KMS-11 (cell line): ENCODE measurements at regions not wholly inside any gene's neighbourhood (a gene's known extent, or its start where the extent isn't known, plus 50 kb on each side); places are given as distances from the start of the nearest gene placed in this dataset.
A peak's percentile ranks its signal among the peaks of the same experiment; 100 is the strongest.

Experiments used
- H2AFZ ChIP-seq: fragments of 200-600 bp; sonication (generic); 2 replicates; pipeline ENCODE4 v1.6.1; 2016; ENCODE audit warnings: antibody characterized with exemption, mixed run types, low read depth
- H3K27ac ChIP-seq: fragments of 200-600 bp; sonication (generic); 2 replicates; pipeline ENCODE4 v1.6.1; 2016; ENCODE audit warnings: mild to moderate bottlenecking, mixed run types
- H3K27me3 ChIP-seq: fragments of 200-600 bp; sonication (generic); 2 replicates; pipeline ENCODE4 v1.6.1; 2017; ENCODE audit warnings: mild to moderate bottlenecking, low read depth, mixed run types, moderate library complexity; ENCODE audit not compliant: insufficient read depth
- H3K36me3 ChIP-seq: fragments of 200-600 bp; sonication (generic); 2 replicates; pipeline ENCODE4 v1.6.1; 2017; ENCODE audit warnings: mild to moderate bottlenecking, mixed run types; ENCODE audit not compliant: insufficient read depth
- H3K4me1 ChIP-seq: fragments of 200-600 bp; sonication (generic); 2 replicates; pipeline ENCODE4 v1.6.1; 2016; ENCODE audit warnings: mild to moderate bottlenecking, low read depth, mixed run types; ENCODE audit not compliant: poor library complexity, severe bottlenecking
- H3K4me2 ChIP-seq: fragments of 200-600 bp; sonication (generic); 2 replicates; pipeline ENCODE4 v1.7.0; 2016; ENCODE audit warnings: mild to moderate bottlenecking, mixed run types
- H3K4me3 ChIP-seq: fragments of 200-600 bp; sonication (generic); IDR thresholded peaks from 2 replicates; pipeline ENCODE4 v1.6.1; 2017; ENCODE audit warnings: low read depth, low read length, mixed read lengths; ENCODE audit not compliant: insufficient read depth
- H3K79me2 ChIP-seq: fragments of 200-600 bp; sonication (generic); 2 replicates; pipeline ENCODE4 v1.6.1; 2016; ENCODE audit warnings: low read depth, mixed run types; ENCODE audit not compliant: insufficient read depth
- H3K9ac ChIP-seq: fragments of 200-600 bp; sonication (generic); 2 replicates; pipeline ENCODE4 v1.6.1; 2016; ENCODE audit warnings: mild to moderate bottlenecking, mixed run types
- H4K20me1 ChIP-seq: fragments of 200-600 bp; sonication (generic); 2 replicates; pipeline ENCODE4 v1.6.1; 2016; ENCODE audit warnings: mild to moderate bottlenecking, mixed run types; ENCODE audit not compliant: insufficient read depth
- TF ChIP-seq, protein P1 (sequence below): fragments of 200-600 bp; sonication (generic); conservative IDR thresholded peaks from 2 replicates; pipeline ENCODE4 v1.6.1; 2017; ENCODE audit warnings: low read depth, mild to moderate bottlenecking, antibody characterized with exemption, low read length, moderate library complexity, mixed read lengths

DNA sequence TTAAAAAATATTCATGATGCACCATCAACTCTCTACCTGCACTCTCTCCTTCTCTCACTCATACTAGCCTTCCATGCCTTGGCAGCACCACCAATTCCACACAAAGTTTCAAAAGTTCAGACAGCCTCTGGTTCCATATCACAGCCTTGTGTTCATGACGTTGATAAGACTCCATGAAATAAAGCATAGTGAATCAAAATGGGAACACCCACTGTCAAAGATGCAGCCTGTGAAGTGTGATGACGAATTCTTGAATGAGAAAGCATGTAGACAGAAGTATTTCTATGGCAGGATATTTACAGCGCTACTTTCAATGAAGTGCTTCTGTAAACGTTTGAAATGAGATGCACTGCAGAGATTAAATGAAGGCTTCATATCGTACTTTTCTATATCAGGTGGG, 77.3 kb upstream of the FERMT1 start:
- no peak overlapping the region for H3K4me3 ChIP-seq
- no peaks in the 10 kb centered on the region for H3K36me3 ChIP-seq
- H3K27me3 ChIP-seq: no peaks in the 10 kb centered on the region
- no peak overlapping the region for H3K27ac ChIP-seq
- no peak overlapping the region for H3K9ac ChIP-seq
- no peaks in the 10 kb centered on the region for H3K79me2 ChIP-seq
- no peak overlapping the region for H2AFZ ChIP-seq
- no peaks in the 10 kb centered on the region for H4K20me1 ChIP-seq
- H3K4me1 ChIP-seq: no peaks in the 10 kb centered on the region
- TF ChIP-seq, protein P1, sequence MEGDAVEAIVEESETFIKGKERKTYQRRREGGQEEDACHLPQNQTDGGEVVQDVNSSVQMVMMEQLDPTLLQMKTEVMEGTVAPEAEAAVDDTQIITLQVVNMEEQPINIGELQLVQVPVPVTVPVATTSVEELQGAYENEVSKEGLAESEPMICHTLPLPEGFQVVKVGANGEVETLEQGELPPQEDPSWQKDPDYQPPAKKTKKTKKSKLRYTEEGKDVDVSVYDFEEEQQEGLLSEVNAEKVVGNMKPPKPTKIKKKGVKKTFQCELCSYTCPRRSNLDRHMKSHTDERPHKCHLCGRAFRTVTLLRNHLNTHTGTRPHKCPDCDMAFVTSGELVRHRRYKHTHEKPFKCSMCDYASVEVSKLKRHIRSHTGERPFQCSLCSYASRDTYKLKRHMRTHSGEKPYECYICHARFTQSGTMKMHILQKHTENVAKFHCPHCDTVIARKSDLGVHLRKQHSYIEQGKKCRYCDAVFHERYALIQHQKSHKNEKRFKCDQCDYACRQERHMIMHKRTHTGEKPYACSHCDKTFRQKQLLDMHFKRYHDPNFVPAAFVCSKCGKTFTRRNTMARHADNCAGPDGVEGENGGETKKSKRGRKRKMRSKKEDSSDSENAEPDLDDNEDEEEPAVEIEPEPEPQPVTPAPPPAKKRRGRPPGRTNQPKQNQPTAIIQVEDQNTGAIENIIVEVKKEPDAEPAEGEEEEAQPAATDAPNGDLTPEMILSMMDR: no peak
- no peak overlapping the region for H3K4me2 ChIP-seq

DNA sequence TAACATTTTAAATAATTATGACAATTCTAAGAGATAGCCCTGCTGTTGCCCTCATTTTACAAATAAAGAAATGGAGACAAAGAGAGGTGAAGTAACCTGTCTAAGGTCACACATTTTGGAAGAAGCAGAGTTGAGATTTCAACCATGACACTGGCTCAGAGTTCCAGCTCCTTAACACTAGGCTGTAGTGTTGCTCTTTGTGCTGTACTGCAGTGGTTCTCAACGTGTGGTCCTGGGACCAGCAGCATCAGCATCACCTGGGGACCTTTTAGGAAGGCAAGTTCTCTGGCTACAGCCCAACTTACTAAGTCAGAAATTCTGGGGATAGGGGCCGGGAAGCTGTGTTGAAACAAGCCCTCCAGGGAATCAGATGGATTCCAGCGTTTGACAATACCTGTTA, 62.4 kb upstream of the FERMT1 start:
- H3K79me2 ChIP-seq: no peaks in the 10 kb centered on the region
- H3K4me3 ChIP-seq: no peak overlapping the region
- no peak overlapping the region for H3K27ac ChIP-seq
- TF ChIP-seq, protein P1: no peak
- H4K20me1 ChIP-seq: no peaks in the 10 kb centered on the region
- H2AFZ ChIP-seq: no peak overlapping the region
- H3K4me2 ChIP-seq: no peak overlapping the region
- no peak overlapping the region for H3K9ac ChIP-seq
- H3K4me1 ChIP-seq: no peaks in the 10 kb centered on the region
- H3K36me3 ChIP-seq: no peaks in the 10 kb centered on the region
- H3K27me3 ChIP-seq: no peaks in the 10 kb centered on the region

DNA sequence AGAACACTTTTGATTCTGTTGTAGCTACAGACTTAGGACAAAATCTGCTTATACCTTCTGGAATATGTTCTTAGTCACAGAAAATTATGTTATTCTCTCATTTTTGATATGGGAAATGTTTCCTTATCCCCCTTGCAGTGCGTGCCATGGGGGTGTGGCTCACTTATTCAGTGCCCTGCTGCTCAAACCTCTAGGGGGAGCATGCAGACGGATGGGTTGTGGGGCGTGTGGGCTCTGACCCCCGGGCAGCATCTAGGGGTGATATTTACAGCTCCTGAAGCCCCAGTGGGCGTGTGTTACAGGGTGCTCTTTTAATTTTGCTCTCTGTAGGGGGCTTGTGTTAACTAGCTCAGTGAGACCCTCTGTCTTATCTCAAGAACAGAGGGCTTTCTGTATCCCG, 61.3 kb upstream of the FERMT1 start:
- Histone ChIP-seq H3K27me3 (no peaks in the 10 kb centered on the region), H3K4me2 (no peak overlapping the region), H3K36me3 (no peaks in the 10 kb centered on the region), H3K4me1 (no peaks in the 10 kb centered on the region), H4K20me1 (no peaks in the 10 kb centered on the region), H3K27ac (no peak overlapping the region), H3K79me2 (no peaks in the 10 kb centered on the region), H3K4me3 (no peak overlapping the region), H3K9ac (no peak overlapping the region), H2AFZ (no peak overlapping the region)
- TF ChIP-seq, protein P1: no peak

DNA sequence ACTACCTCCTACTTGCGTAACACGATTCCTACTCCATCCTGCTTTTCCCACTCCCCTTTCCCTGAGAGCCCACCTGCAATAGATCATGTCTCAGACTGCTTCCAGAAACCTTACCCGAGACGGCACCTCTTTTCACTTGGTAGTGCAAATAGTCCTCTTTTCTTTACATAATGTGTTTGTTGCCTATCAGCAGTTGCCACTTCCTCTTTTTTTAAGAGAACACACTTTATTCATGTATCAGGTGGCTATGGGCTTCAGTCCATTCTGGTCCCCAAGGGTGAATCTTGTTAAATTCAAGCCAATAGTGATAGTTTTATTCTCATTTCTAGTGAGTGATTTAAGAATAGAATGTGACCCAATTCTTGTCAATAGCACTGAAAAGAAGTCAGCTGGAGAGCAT, 57.7 kb upstream of the FERMT1 start:
- Histone ChIP-seq H3K27ac (no peak overlapping the region), H3K4me2 (no peak overlapping the region), H3K79me2 (no peaks in the 10 kb centered on the region), H4K20me1 (no peaks in the 10 kb centered on the region), H3K27me3 (no peaks in the 10 kb centered on the region), H3K4me3 (no peak overlapping the region), H3K36me3 (no peaks in the 10 kb centered on the region), H3K4me1 (no peaks in the 10 kb centered on the region), H2AFZ (no peak overlapping the region), H3K9ac (no peak overlapping the region)
- TF ChIP-seq, protein P1: no peak

DNA sequence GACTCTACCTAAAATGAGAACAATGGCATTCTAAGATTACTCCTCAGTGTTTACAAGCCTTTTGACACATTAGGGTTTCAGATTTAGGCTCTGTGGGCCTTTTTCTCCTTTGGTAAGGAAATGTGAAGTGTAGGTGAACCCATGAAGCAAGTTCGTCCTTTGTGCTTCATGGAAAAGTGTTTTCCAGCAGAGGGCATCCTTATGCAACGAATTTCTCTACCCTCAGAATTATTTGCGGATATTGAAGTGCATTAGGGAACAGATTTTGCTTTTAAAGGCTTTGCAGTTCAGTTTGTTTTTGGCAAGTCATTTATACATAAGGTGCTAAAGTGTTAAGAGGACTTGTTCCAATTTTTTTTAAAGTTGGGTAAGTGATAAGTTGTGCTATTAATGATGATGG, 55.7 kb upstream of the FERMT1 start:
- no peaks in the 10 kb centered on the region for H3K36me3 ChIP-seq
- H3K9ac ChIP-seq: no peak overlapping the region
- no peaks in the 10 kb centered on the region for H3K27me3 ChIP-seq
- no peak overlapping the region for H3K27ac ChIP-seq
- TF ChIP-seq, protein P1: peak; percentile 50; the same call in 1 of the 2 replicates
- no peaks in the 10 kb centered on the region for H3K79me2 ChIP-seq
- H3K4me2 ChIP-seq: no peak overlapping the region
- no peaks in the 10 kb centered on the region for H3K4me1 ChIP-seq
- no peaks in the 10 kb centered on the region for H4K20me1 ChIP-seq
- no peak overlapping the region for H3K4me3 ChIP-seq
- H2AFZ ChIP-seq: no peak overlapping the region
